AG04450 (cell line): ENCODE measurements at regions not wholly inside any gene's neighbourhood (a gene's known extent, or its start where the extent isn't known, plus 50 kb on each side); places are given as distances from the start of the nearest gene placed in this dataset.

Experiments
- CTCF ChIA-PET: fragments of 300-600, 350-600 bp; formaldehyde crosslinking; extraction: SDS; loops from one replicate; lab custom pipeline; 2022; ENCODE audit warnings: antibody characterized with exemption, inconsistent platforms; lab: Charles Lee
- POLR2A ChIA-PET: fragments of 350-600 bp; formaldehyde crosslinking; extraction: SDS; loops from one replicate; lab custom pipeline; 2021; ENCODE audit warnings: antibody characterized with exemption, inconsistent platforms; lab: Yijun Ruan, JAX
- DNase-seq: peaks from one replicate; pipeline ENCODE4 v3.0.0-alpha.2; 2011; ENCODE audit warnings: low read depth, low spot score
- H3K27ac ChIP-seq: one replicate; pipeline ENCODE4 v1.5.1; 2012; ENCODE audit warnings: low read depth, low read length, control low read depth
- H3K27me3 ChIP-seq: one replicate; pipeline ENCODE4 v1.6.0; 2012; ENCODE audit warnings: low read length; ENCODE audit not compliant: control insufficient read depth, insufficient read depth
- H3K4me3 ChIP-seq: 2 replicates; pipeline ENCODE4 v1.5.1; 2011; ENCODE audit warnings: mild to moderate bottlenecking, low read depth, low read length, control low read depth
- H3K9me3 ChIP-seq: 2 replicates; pipeline ENCODE4 v1.5.1; 2012; ENCODE audit warnings: low read length; ENCODE audit not compliant: control insufficient read depth, insufficient read depth
- CTCF ChIP-seq: IDR thresholded peaks from 2 replicates; pipeline ENCODE4 v1.5.1; 2011; ENCODE audit warnings: low read depth, low read length, control low read depth, inconsistent platforms

- TF ChIP-seq CTCF: no peak
Measured at GRCh38 chr2:150846691-150847090, 359.2 kb upstream of the RND3 start.

GRCh38 chr2:150832686-150833085 is 345.2 kb upstream of the RND3 start:
- H3K9me3 ChIP-seq: no peaks in the 10 kb centered on the region
- CTCF ChIA-PET: no interaction called here
- no peak for DNase-seq

More at GRCh38 chr2:150846691-150847090, 359.2 kb upstream of the RND3 start:
- no peak overlapping the region for H3K4me3 ChIP-seq
- H3K9me3 ChIP-seq: peaks cover 9% of the 10 kb centered on the region
- POLR2A ChIA-PET: no interaction called here
- no peak overlapping the region for H3K27ac ChIP-seq
- no peak for DNase-seq
- H3K27me3 ChIP-seq: no peaks in the 10 kb centered on the region
- CTCF ChIA-PET: no interaction called here

GRCh38 chr2:150824118-150824517 is 336.7 kb upstream of the RND3 start:
- ChIA-PET CTCF (no interaction called here), POLR2A (no interaction called here)
- Histone ChIP-seq H3K27ac (no peak overlapping the region), H3K27me3 (no peaks in the 10 kb centered on the region), H3K9me3 (no peaks in the 10 kb centered on the region), H3K4me3 (no peak overlapping the region)
- no peak for TF ChIP-seq CTCF
- no peak for DNase-seq

More at GRCh38 chr2:150832686-150833085, 345.2 kb upstream of the RND3 start:
- Histone ChIP-seq H3K27ac (no peak overlapping the region), H3K27me3 (no peaks in the 10 kb centered on the region), H3K4me3 (no peak overlapping the region)
- POLR2A ChIA-PET: no interaction called here
- TF ChIP-seq CTCF: no peak

- ChIA-PET CTCF (no interaction called here), POLR2A (no interaction called here)
- H3K27me3 ChIP-seq: no peaks in the 10 kb centered on the region
- H3K4me3 ChIP-seq: no peak overlapping the region
- no peak for TF ChIP-seq CTCF
- no peaks in the 10 kb centered on the region for H3K9me3 ChIP-seq
- H3K27ac ChIP-seq: no peak overlapping the region
- DNase-seq: no peak
Measured at GRCh38 chr2:150817422-150817821, 330.0 kb upstream of the RND3 start.

- TF ChIP-seq CTCF: no peak
- Histone ChIP-seq H3K27ac (no peak overlapping the region), H3K9me3 (no peaks in the 10 kb centered on the region), H3K27me3 (no peaks in the 10 kb centered on the region), H3K4me3 (no peak overlapping the region)
- DNase-seq: no peak
- ChIA-PET POLR2A (no interaction called here), CTCF (no interaction called here)
Measured at GRCh38 chr2:150812664-150813367, 325.3 kb upstream of the RND3 start.
